ENCODE measurements at regions not wholly inside any gene's neighbourhood (a gene's known extent, or its start where the extent isn't known, plus 50 kb on each side); places are given as distances from the start of the nearest gene placed in this dataset.

- TF ChIP-seq ZNF146 (tag by site-specific recombination; IDR thresholded peaks at IDR 0.05) (no peak), ZNF658 (tag by site-specific recombination; IDR thresholded peaks at IDR 0.05) (no peak), CTCF (tag by site-specific recombination; IDR thresholded peaks at IDR 0.05) (no peak), REST (tag by site-specific recombination; IDR thresholded peaks at IDR 0.05) (no peak), ZNF211 (tag by site-specific recombination; IDR thresholded peaks at IDR 0.05; ENCODE audit: low read depth) (no peak), ZNF561 (tag by site-specific recombination; IDR thresholded peaks at IDR 0.05; ENCODE audit: borderline replicate concordance) (no peak), ZNF274 (IDR thresholded peaks at IDR 0.05; ENCODE audit: low read length) (no peak), ZNF274 (tag by site-specific recombination; IDR thresholded peaks at IDR 0.05; ENCODE audit: borderline replicate concordance) (no peak), ZNF660 (tag by site-specific recombination; IDR thresholded peaks at IDR 0.05) (no peak), KLF7 (tag by site-specific recombination; IDR thresholded peaks at IDR 0.05; ENCODE audit: borderline replicate concordance) (no peak), ZNF639 (tag by site-specific recombination; IDR thresholded peaks at IDR 0.05) (no peak), ZSCAN5A (tag by site-specific recombination; IDR thresholded peaks at IDR 0.05) (no peak)
Measured at GRCh38 chr21:39052718-39053117, 130.5 kb downstream of the PSMG1 start.
